ENCODE measurements at regions not wholly inside any gene's neighbourhood (a gene's known extent, or its start where the extent isn't known, plus 50 kb on each side); places are given as distances from the start of the nearest gene placed in this dataset.

GRCh38 chr2:209062210-209062609, 361.6 kb upstream of the MAP2 start:
- H3K27me3 ChIP-seq (ENCODE audit: insufficient read depth, low read length): no peaks in the 10 kb centered on the region
- no peak overlapping the region for H2AFZ ChIP-seq (ENCODE audit: low read length)
- H2BK5ac ChIP-seq (ENCODE audit: insufficient read length, low read length): no peak overlapping the region
- H3K79me2 ChIP-seq (ENCODE audit: insufficient read depth, low read length): no peaks in the 10 kb centered on the region
- no peak overlapping the region for H4K5ac ChIP-seq (ENCODE audit: insufficient read length, low read depth, low read length)
- H3K4me1 ChIP-seq (ENCODE audit: insufficient read depth, low read length): no peaks in the 10 kb centered on the region
- Mint-ChIP-seq H3K4me1 (no peaks in the 10 kb centered on the region), H3K27ac (no peak overlapping the region), H3K4me3 (no peak overlapping the region), H3K27me3 (ENCODE audit: low read depth) (no peaks in the 10 kb centered on the region), H3K9me3 (no peaks in the 10 kb centered on the region), H3K36me3 (ENCODE audit: insufficient read depth in 1 of 3, low read depth in 3 of 3) (no peaks in the 10 kb centered on the region; a peak in 1 of 7 replicates)
- no CpG with 5 or more reads among the region's 3 CpGs for WGBS (ENCODE audit: extremely low coverage, insufficient read length, low lambda C conversion rate)
- no peaks in the 10 kb centered on the region for H3K9me3 ChIP-seq (ENCODE audit: control insufficient read depth, low read depth, low read length)
- no peak overlapping the region for H3K4me2 ChIP-seq (ENCODE audit: insufficient read depth, insufficient read length, low read length)
- H3T11ph ChIP-seq (ENCODE audit: low read length): no peak overlapping the region
- H4K8ac ChIP-seq (replicated peaks; ENCODE audit: insufficient read length, low read depth, low read length): no peak overlapping the region
- H4K20me1 ChIP-seq (ENCODE audit: control insufficient read depth, insufficient read depth, insufficient read length): no peaks in the 10 kb centered on the region
- no peaks in the 10 kb centered on the region for H3K23me2 ChIP-seq (ENCODE audit: insufficient read length, low read depth, low read length, poor library complexity, severe bottlenecking)
- no peak overlapping the region for H2AK5ac ChIP-seq (ENCODE audit: insufficient read length, low read length)
- no peak overlapping the region for H4K91ac ChIP-seq (ENCODE audit: insufficient read length, low read depth, low read length)
- H3K4ac ChIP-seq (ENCODE audit: low read depth, low read length): no peak overlapping the region
- no peak overlapping the region for H2BK12ac ChIP-seq (ENCODE audit: insufficient read length, low read depth, low read length)
- no peak for TF ChIP-seq CTCF (conservative IDR thresholded peaks at IDR 0.05)
- H3K79me1 ChIP-seq (ENCODE audit: insufficient read depth, low read depth, low read length, poor library complexity, severe bottlenecking): no peaks in the 10 kb centered on the region
- no peak overlapping the region for H3K56ac ChIP-seq (ENCODE audit: insufficient read length, low read depth, low read length)
- H3K23ac ChIP-seq (ENCODE audit: insufficient read length, low read depth, low read length): no peak overlapping the region
- no peak overlapping the region for H3K27ac ChIP-seq (ENCODE audit: insufficient read length, low read depth, low read length)
- H3K14ac ChIP-seq (ENCODE audit: insufficient read depth, low read length): no peak overlapping the region
- no peak overlapping the region for H2BK20ac ChIP-seq (ENCODE audit: low read depth, low read length, poor library complexity, severe bottlenecking)
- H2BK15ac ChIP-seq (ENCODE audit: low read depth, low read length): no peak overlapping the region
- no peak for DNase-seq
- no peak overlapping the region for H3K18ac ChIP-seq (ENCODE audit: insufficient read length, low read depth, low read length)
- no peak overlapping the region for H3K9ac ChIP-seq (ENCODE audit: extremely low read depth, insufficient read length, low read length)
- no peak overlapping the region for H2BK120ac ChIP-seq (ENCODE audit: low read depth, low read length, poor library complexity, severe bottlenecking)

Measured in H9 (cell line).